Gastroesophageal sphincter (tissue), 3 donors: ENCODE measurements at regions not wholly inside any gene's neighbourhood (a gene's known extent, or its start where the extent isn't known, plus 50 kb on each side); places are given as distances from the start of the nearest gene placed in this dataset.

Source experiments
- POLR2AphosphoS5 ChIP-seq: sonication (generic); formaldehyde crosslinking; IDR thresholded peaks from one replicate; pipeline ENCODE4 v1.6.1; 2017; ENCODE audit warnings: antibody characterized with exemption
- TF ChIP-seq, protein P1 (sequence below), 4 experiments: fragments of 200-600 bp in 2 of 4; fragments of 450-650 bp in 2 of 4; sonication (generic) in 1 of 4; IDR thresholded peaks; one replicate each; pipeline ENCODE4 v1.5.1; 2017 to 2019; ENCODE audit warnings: antibody characterized with exemption in 4 of 4, mild to moderate bottlenecking in 2 of 4, moderate library complexity in 2 of 4

DNA sequence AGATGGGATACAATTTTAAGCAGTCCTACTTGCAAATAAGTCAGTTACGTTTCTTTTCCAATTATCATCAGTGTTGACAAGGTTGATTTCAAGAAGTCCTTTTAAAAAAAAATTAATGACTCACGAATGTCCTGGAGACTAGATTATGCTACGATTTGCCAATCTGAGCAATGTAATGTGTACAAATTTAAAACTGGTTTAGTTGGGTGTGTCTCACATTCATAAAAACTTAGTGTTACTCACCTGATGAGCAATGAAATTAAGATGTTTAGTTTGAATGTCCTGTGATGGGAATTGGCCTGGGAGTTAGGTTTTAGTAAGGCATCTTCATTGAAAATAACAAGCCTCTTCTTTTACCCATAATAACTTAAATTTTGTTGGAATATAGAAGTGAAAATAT lies 136.7 kb upstream of the POF1B start:
- TF ChIP-seq, protein P1, sequence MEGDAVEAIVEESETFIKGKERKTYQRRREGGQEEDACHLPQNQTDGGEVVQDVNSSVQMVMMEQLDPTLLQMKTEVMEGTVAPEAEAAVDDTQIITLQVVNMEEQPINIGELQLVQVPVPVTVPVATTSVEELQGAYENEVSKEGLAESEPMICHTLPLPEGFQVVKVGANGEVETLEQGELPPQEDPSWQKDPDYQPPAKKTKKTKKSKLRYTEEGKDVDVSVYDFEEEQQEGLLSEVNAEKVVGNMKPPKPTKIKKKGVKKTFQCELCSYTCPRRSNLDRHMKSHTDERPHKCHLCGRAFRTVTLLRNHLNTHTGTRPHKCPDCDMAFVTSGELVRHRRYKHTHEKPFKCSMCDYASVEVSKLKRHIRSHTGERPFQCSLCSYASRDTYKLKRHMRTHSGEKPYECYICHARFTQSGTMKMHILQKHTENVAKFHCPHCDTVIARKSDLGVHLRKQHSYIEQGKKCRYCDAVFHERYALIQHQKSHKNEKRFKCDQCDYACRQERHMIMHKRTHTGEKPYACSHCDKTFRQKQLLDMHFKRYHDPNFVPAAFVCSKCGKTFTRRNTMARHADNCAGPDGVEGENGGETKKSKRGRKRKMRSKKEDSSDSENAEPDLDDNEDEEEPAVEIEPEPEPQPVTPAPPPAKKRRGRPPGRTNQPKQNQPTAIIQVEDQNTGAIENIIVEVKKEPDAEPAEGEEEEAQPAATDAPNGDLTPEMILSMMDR (IDR thresholded peaks at IDR 0.05): no peak
- TF ChIP-seq POLR2AphosphoS5: no peak
